Natural killer cell treated with Interleukin-12 subunit alpha and Interleukin-12 subunit beta and Interleukin-15 and Interleukin-18, amount 100 ng/mL, for 72 hours (primary cell): ENCODE measurements at regions not wholly inside any gene's neighbourhood (a gene's known extent, or its start where the extent isn't known, plus 50 kb on each side); places are given as distances from the start of the nearest gene placed in this dataset.
"Not testable (repeated sequence)": the region's sequence is repeated elsewhere in the genome, so short reads cannot be mapped to it uniquely, and the experiment has no call there.

Experiments used
- ATAC-seq, 2 donors: fragments of 150-1000 bp; cut with Tn5 transposase in 1 of 2; sonication (Bioruptor Pico), chemical (Tn5 transposase) in 1 of 2; 2 replicates each; pipeline ENCODE4 v1.10.0; 2021
- DNase-seq: peaks from one replicate; pipeline ENCODE4 v3.0.0; 2022; ENCODE audit warnings: low spot score
- H3K27ac Mint-ChIP-seq, 2 donors: 1 replicate in 1 of 2; 2 replicates in 1 of 2; pipeline ENCODE4 v1.8.0; 2022; ENCODE audit warnings: mixed read lengths in 2 of 2, mild to moderate bottlenecking in 1 of 2, moderate library complexity in 1 of 2
- H3K27me3 Mint-ChIP-seq, 2 donors: 1 replicate in 1 of 2; 2 replicates in 1 of 2; pipeline ENCODE4 v1.8.0; 2022; ENCODE audit warnings: mixed read lengths in 2 of 2
- H3K36me3 Mint-ChIP-seq: one replicate; pipeline ENCODE4 v1.8.0; 2022; ENCODE audit warnings: mixed read lengths
- H3K4me1 Mint-ChIP-seq, 2 donors: 1 replicate in 1 of 2; 2 replicates in 1 of 2; pipeline ENCODE4 v1.8.0; 2022; ENCODE audit warnings: low read depth in 2 of 2, mixed read lengths in 2 of 2, mild to moderate bottlenecking in 1 of 2
- H3K4me3 Mint-ChIP-seq: one replicate; pipeline ENCODE4 v1.8.0; 2022; ENCODE audit warnings: mixed read lengths
- H3K9me3 Mint-ChIP-seq: 2 replicates; pipeline ENCODE4 v1.8.0; 2022; ENCODE audit warnings: mixed read lengths

- Mint-ChIP-seq H3K4me3 (no peak overlapping the region), H3K27ac (no peak overlapping the region)
- ATAC-seq, result no peak
Measured at GRCh38 chr10:113480851-113481502, 71.9 kb upstream of the HABP2 start.

DNA sequence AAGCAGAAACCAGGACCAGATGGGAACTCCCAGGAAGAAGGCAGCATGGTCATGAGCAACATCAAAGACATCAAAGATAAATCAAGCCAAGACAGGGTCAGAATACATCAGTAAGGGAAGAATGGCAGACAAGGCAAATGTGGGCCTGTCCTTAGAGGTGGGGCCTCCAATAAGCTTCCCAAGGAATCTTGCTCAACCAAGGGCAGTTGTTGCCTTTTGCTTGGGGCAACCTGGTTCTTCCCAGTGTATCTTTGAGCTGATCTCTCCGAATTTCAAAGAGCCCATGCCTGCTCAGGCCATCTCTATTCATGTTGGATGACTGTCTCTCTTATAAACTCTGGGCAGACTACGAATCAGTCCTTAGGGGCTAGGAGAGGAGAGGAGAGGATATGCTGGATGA is 68.4 kb upstream of the HABP2 start:
- Mint-ChIP-seq H3K36me3 (peaks cover 16% of the 10 kb centered on the region), H3K27me3 (peaks cover 14 to 23% of the 10 kb centered on the region in 2 donors), H3K27ac (no peak overlapping the region), H3K9me3 (peaks cover 12% of the 10 kb centered on the region), H3K4me3 (no peak overlapping the region), H3K4me1 (no peaks in the 10 kb centered on the region)
- no peak for ATAC-seq
- DNase-seq, result no peak

More at GRCh38 chr10:113480851-113481502, 71.9 kb upstream of the HABP2 start:
- Mint-ChIP-seq H3K36me3 (peaks cover 16% of the 10 kb centered on the region), H3K9me3 (peaks cover 12% of the 10 kb centered on the region), H3K27me3 (peaks cover 5 to 12% of the 10 kb centered on the region in 2 donors), H3K4me1 (no peaks in the 10 kb centered on the region)
- no peak for DNase-seq

- Mint-ChIP-seq H3K9me3 (peaks cover 4% of the 10 kb centered on the region), H3K4me3 (no peak overlapping the region), H3K27me3 (peaks cover 15 to 23% of the 10 kb centered on the region in 2 donors), H3K4me1 (no peaks in the 10 kb centered on the region), H3K36me3 (peaks cover 5% of the 10 kb centered on the region), H3K27ac (no peak overlapping the region)
- no peak for ATAC-seq
- no peak for DNase-seq
Measured at GRCh38 chr10:113485736-113486135, 67.1 kb upstream of the HABP2 start.

DNA sequence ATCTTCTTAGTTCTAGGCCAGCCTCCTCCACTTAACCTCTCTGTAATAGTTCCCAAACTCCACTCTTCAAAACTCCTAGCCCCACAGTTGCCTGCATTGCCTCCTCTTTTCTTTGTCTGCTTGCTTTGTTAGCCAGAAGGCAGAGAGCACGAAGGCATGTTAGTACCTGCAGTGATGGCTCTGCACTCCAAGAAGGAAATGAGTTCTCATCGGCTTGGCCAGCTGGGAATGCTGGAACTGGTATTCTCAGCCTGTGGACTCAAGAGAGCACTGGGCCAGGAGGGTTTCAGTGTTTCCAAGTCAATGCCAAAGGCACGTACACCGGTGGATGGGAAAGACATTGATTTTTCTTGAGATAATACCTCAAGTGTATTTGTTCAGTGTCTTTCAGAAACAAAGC is 66.3 kb upstream of the HABP2 start:
- no peak for ATAC-seq
- Mint-ChIP-seq H3K4me1 (no peaks in the 10 kb centered on the region), H3K27ac (no peak overlapping the region), H3K4me3 (no peak overlapping the region), H3K9me3 (peaks cover 4% of the 10 kb centered on the region), H3K27me3 (peaks cover 18 to 23% of the 10 kb centered on the region in 2 donors), H3K36me3 (peaks cover 4% of the 10 kb centered on the region)
- no peak for DNase-seq

GRCh38 chr10:113487154-113487553 is 65.7 kb upstream of the HABP2 start:
- Mint-ChIP-seq H3K36me3 (no peaks in the 10 kb centered on the region), H3K27me3 (peaks cover 18 to 23% of the 10 kb centered on the region in 2 donors), H3K27ac (no peak overlapping the region), H3K4me3 (no peak overlapping the region), H3K4me1 (no peaks in the 10 kb centered on the region), H3K9me3 (no peaks in the 10 kb centered on the region)
- ATAC-seq (no peak), DNase-seq (no peak)

DNA sequence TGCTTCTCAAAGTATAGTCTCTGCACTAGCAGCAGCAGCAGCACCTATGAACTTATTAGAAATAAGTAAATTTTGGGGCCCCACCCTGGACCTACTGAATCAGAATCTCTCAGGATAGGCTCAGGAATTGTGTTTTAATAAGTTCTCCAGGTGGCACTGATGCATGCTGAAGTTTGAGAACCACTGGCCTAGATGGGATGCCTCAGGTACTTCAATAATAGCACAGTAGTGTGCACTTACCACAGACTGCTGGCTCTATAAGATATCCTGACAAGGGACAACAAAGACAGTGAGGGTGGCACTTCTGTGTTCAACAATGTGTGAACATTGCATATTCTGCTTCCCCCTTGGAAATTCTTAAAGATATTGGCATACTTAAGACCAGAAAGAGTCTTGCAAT is 64.7 kb upstream of the HABP2 start:
- Mint-ChIP-seq H3K9me3 (no peaks in the 10 kb centered on the region), H3K27me3 (peaks cover 15 to 25% of the 10 kb centered on the region in 2 donors), H3K4me3 (no peak overlapping the region), H3K36me3 (no peaks in the 10 kb centered on the region), H3K4me1 (no peaks in the 10 kb centered on the region), H3K27ac (no peak overlapping the region)
- no peak for ATAC-seq
- DNase-seq, result no peak

DNA sequence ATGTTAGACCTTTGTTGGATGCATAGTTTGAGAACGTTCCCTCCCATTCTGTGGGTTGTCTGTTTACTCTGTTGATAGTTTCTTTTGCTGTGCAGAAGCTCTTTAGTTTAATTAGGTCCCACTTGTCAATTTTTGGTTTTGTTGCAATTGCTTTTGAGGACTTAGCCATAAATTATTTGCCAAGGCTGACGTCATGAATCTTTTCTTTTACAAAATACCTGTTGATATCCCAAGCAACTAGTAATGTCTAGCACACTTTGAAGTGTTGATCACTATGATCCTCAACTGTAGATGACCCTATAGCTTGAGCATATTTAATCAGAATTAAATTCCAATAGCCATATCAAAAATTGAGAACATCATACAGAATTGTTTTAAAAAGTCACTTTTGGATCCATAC is 63.3 kb upstream of the HABP2 start:
- not testable (repeated sequence) for H3K27ac Mint-ChIP-seq, H3K36me3 Mint-ChIP-seq
- peaks cover 15 to 31% of the 10 kb centered on the region in 2 donors for H3K27me3 Mint-ChIP-seq

DNA sequence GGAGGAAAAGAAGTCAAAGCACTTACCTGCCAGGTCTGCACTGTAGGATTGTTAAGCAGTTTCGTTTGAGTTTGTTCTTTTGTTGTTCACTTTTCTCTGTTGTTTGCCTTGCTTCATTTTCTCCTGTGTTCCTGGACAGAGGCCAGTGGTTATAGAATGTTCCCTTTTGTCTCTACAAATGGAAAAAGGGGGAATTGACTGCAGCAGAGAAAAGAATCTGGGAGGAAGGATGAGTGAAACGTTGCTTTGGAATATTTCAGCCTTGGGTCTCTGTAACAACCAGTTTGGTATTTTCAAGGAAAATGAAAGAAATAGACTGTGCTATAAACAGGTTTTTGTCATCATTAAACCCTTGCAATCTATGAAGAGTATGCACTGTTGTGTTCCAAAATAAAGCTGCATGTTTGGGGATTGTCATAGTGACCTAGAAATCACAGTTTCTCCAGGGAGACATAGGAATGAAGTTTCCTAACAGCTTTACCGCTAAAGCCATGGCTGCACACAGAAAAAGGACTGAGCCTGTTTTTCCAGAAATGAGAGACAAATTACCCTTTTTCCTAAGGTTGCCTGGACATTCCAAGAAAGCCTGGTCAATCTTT is 60.8 kb upstream of the HABP2 start:
- Mint-ChIP-seq H3K36me3 (no peaks in the 10 kb centered on the region), H3K27ac (no peak overlapping the region), H3K4me1 (no peaks in the 10 kb centered on the region), H3K9me3 (no peaks in the 10 kb centered on the region), H3K4me3 (no peak overlapping the region), H3K27me3 (peaks cover 16 to 46% of the 10 kb centered on the region in 2 donors)
- DNase-seq, result no peak
- ATAC-seq, result no peak

More for the DNA sequence above, 63.3 kb upstream of the HABP2 start:
- not testable (repeated sequence) for H3K4me3 Mint-ChIP-seq, H3K4me1 Mint-ChIP-seq, H3K9me3 Mint-ChIP-seq, DNase-seq, ATAC-seq

GRCh38 chr10:113493195-113493594 is 59.7 kb upstream of the HABP2 start:
- no peaks in the 10 kb centered on the region for H3K36me3 Mint-ChIP-seq
- ATAC-seq (no peak), DNase-seq (no peak)
- H3K9me3 Mint-ChIP-seq, result no peaks in the 10 kb centered on the region
- peaks cover 12 to 36% of the 10 kb centered on the region in 2 donors for H3K27me3 Mint-ChIP-seq
- no peak overlapping the region for H3K27ac Mint-ChIP-seq
- H3K4me1 Mint-ChIP-seq, result no peaks in the 10 kb centered on the region
- no peak overlapping the region for H3K4me3 Mint-ChIP-seq

GRCh38 chr10:113493882-113494301 is 59.0 kb upstream of the HABP2 start:
- Mint-ChIP-seq H3K27me3 (peaks cover 14 to 34% of the 10 kb centered on the region in 2 donors), H3K4me1 (no peaks in the 10 kb centered on the region), H3K27ac (no peak overlapping the region), H3K36me3 (no peaks in the 10 kb centered on the region), H3K4me3 (no peak overlapping the region), H3K9me3 (no peaks in the 10 kb centered on the region)
- DNase-seq (no peak), ATAC-seq (no peak)

- H3K27me3 Mint-ChIP-seq, result peaks cover 9 to 34% of the 10 kb centered on the region in 2 donors
- ATAC-seq (no peak), DNase-seq (no peak)
- no peak overlapping the region for H3K4me3 Mint-ChIP-seq
- H3K27ac Mint-ChIP-seq, result no peak overlapping the region
- H3K36me3 Mint-ChIP-seq, result no peaks in the 10 kb centered on the region
- no peaks in the 10 kb centered on the region for H3K9me3 Mint-ChIP-seq
- H3K4me1 Mint-ChIP-seq, result no peaks in the 10 kb centered on the region
Measured at GRCh38 chr10:113494761-113495160, 58.1 kb upstream of the HABP2 start.

DNA sequence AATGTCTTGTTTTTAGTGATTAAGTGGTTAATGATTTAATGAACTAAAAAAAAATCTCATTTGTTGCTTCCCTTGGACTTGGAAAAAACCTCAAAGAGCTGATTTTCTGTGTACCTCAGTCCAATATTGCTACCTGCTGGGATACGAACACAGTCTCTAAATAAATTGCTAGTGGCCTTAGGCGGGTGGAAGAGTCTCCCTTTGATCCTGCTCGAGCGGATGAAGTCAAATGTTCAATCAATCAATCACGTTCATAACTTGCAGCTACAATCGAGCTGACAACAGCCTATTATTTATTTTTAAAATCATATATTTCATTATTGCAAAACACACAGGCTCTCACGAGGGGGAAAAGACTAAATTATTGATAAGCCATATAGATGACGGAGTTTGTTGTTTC is 57.3 kb upstream of the HABP2 start:
- H3K9me3 Mint-ChIP-seq, result no peaks in the 10 kb centered on the region
- H3K27me3 Mint-ChIP-seq, result peaks cover 9 to 37% of the 10 kb centered on the region in 2 donors
- H3K27ac Mint-ChIP-seq, result no peak overlapping the region
- no peak for DNase-seq
- H3K4me3 Mint-ChIP-seq, result no peak overlapping the region
- H3K36me3 Mint-ChIP-seq, result no peaks in the 10 kb centered on the region
- no peak for ATAC-seq
- no peaks in the 10 kb centered on the region for H3K4me1 Mint-ChIP-seq

DNA sequence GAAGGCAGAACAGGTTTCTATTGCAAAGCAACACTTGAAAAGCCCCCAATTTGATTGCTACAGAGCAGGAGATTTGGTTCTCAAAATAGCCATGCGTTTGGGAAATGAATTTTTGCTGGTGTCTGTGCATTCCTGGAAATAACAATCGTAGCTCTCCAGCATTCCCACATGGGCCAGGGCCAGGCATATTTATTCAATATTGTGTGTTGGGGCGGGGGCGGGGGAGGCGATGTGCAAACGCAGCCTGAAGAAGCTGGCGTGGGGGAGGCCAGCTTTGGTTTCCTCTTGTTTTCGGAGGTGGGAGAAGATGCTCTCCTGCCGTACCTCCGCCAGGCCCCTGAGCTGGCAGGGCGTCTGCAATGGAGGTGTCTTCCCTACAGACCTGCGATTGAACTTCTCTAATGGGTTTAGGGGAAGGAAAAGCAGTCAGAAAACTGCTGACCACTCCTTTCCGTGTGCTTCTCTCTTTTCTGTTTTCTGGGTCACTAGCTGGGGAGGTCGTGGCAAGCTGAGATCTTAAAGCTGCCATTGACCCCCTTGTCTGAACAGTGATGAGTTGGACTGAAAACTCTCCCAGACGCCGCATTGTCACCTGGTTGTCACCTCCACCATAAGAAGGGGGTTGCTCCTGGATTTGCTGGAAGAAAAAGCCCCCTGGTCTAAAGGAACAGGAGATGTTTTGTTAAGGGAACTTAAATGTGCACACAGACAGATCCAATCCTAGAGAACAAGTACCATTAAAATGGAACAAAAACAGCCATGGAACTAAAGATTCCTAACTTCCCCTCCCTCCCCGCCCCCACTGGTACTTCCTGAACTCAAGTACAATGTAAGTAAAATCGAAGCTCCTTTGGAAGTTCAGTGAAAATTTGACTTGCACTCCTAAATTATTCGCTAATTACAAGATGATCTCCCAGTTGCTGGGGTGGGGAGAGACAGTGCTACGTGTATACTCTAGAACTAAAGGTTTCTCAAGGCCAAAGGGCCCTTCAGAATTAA is 56.4 kb upstream of the HABP2 start:
- DNase-seq, result no peak
- no peak for ATAC-seq
- H3K9me3 Mint-ChIP-seq, result no peaks in the 10 kb centered on the region
- H3K36me3 Mint-ChIP-seq, result no peaks in the 10 kb centered on the region
- H3K27me3 Mint-ChIP-seq, result peaks cover 7 to 39% of the 10 kb centered on the region in 2 donors
- H3K27ac Mint-ChIP-seq, result no peak overlapping the region
- no peak overlapping the region for H3K4me3 Mint-ChIP-seq
- H3K4me1 Mint-ChIP-seq, result no peaks in the 10 kb centered on the region

DNA sequence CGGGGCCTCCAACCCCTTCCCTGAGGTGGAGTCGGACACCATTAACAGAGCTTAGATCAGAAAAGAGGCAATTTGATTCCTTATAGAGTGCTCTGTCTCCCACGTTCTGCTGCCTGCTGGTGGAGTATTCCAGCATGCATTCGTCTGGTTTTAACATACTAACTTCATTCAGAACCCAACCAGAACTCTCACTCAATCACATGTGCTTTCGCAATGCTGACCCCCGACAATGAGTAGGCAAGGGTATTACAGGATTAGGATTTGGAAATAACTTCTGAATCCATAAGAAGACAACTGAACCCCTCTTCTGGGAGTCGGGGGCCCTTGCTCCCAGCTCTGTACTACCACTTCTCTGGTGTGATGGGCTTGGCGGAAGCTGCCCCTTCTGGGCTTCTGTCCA is 55.7 kb upstream of the HABP2 start:
- ATAC-seq, result no peak
- Mint-ChIP-seq H3K27ac (no peak overlapping the region), H3K9me3 (no peaks in the 10 kb centered on the region), H3K27me3 (peaks cover 7 to 42% of the 10 kb centered on the region in 2 donors), H3K36me3 (no peaks in the 10 kb centered on the region), H3K4me3 (no peak overlapping the region), H3K4me1 (no peaks in the 10 kb centered on the region)
- no peak for DNase-seq
